ENCODE measurements at regions not wholly inside any gene's neighbourhood (a gene's known extent, or its start where the extent isn't known, plus 50 kb on each side); places are given as distances from the start of the nearest gene placed in this dataset.
"Not testable (repeated sequence)": the region's sequence is repeated elsewhere in the genome, so short reads cannot be mapped to it uniquely, and the experiment has no call there.

DNA sequence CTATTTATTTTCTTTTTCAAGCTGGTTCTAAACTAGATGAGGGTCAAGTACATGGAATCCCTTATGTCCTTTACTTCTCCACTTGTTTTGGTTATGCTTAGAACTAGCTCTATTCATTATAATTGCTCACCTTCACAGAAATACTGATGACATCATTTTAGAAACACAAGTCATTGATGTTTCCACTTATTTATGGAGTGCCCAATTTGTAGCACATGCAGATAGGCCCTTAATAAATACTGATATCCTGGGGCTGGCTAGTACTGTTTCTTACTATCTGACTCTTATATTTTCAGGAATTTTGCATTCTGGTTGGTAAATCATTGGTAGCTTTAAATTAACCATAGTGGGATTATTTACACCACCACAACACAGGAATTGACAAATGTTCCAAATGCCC lies 112.2 kb downstream of the NAA11 start:
- DNase-seq, result no peak

DNA sequence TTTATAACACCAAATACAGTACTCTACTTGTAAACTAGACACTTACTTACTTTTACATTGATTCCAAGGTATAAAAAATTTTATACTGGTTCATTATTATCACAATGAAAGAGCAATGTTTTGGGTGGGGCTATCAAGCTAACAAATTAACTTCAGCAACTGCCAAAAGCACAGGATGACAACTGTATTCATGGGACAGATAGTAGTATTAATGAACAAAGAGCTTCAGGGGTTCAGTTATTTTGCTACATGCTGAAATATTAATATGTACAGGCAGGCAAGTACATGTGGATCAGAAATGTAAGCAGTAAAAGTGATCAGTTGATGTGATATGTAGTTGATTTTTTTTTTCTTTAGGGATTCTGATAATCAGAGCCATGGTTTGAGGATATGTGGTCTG lies 112.9 kb downstream of the NAA11 start:
- no peak for DNase-seq

DNA sequence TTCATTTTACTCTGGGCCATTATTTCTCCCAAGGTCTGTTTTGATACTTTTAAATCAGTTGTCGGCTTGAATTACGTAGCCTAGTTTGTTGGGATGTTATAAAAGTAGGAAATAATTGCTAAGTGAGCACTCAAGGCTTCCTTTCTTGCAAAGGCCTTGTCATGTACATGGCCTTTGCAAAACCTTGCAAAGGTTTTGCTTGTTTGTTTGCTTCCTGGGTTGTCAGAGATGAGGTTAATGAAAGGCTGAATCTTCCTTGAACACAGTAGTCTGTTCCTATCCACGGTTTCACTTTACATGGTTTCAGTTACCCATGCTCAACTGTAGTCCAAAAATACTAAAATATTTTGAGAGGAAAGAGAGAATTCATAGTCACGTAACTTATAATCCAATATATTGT lies 113.5 kb downstream of the NAA11 start:
- DNase-seq, result no peak

DNA sequence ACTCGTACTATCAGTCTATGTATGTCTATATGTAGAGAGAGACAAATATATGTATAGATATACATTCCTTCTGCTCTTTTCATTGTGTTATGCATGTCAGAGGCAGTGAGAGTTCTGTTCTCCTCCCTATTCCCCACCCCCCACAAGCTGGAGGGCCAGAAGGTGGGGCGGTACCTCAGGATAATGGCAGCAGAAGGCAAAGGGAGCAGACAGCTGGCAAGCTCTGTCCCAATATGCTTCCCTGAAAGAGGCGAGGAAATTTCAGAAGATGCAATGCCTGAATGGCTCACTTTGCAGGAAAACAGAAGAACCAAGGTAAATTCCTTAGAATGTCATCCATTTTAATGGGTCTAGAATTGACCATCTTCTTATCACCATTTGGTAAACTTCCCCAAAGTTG lies 114.4 kb downstream of the NAA11 start:
- DNase-seq, result no peak

DNA sequence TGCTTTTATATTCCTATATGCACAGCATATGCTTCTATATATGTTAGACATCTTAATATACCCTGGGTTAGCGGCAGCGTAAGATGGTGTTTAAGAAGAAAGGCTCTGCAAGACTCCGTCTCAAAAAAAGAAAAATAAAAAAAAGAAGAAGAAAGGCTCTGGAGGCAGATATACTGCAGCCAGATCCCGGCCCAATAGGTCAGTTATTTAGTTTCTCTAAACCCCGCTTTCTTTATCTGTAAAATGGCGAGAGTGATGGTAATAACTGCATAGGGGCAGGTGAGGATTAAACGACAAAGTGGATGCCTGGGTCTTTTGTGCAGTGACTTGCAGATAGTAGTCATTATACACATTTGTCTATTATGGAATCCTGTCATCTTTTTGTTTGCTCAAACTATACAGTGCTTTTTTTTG lies 115.2 kb downstream of the NAA11 start:
- no peak for DNase-seq

DNA sequence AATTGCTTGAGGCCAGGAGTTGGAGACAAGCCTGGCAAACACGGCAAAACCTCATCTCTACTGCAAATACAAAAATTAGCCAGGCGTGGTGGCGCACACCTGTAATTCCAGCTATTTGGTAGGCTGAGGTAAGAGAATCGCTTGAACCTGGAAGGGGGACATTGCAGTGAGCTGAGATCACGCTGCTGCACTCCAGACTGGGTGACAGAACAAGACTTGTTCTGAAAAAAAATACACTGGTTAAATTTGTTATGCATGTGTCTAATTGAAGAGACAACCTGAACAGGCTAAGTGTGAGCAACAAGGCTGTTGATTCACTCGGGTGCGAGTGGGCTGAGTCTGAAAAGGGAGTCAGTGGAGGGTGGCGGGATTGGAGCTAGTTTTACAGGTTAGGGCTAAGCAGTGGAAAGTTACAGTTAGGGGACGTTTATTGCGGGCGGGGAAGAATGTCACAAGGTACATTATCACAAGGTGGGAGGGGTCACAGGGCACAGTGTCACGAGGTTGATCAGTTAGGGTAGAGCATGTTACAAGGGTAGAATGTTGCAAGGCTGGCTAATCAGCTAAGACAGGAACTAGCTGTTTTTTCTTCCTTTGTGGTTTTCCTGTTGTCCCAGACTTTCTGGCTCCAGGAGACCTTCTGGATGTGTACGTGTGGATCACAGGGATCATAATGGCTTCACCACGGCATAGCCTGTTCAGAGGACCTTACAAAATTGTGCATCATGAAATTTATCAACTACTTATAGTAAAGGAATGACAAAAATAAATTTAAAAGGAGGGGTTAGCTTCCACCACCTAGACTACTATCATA lies 115.8 kb downstream of the NAA11 start:
- DNase-seq, result no peak

DNA sequence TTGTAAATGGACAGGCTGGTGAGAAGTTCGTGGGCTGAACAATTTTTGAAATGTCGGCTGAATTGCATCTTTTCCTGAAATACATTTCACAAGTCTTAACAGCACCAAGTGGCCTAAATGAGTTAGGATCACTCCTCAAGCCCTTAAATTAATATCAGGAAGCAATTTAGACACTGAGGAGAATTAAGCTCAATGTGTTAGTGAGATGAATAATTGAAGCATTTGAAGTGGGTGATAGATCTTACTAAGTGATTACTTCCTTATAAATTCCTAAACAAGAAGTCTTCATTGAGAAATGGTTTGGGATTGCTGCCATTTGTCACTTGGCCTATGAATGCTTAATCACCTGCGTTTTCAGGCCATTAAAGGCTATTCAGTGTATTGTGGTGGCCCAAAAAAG lies 116.8 kb downstream of the NAA11 start:
- no peak for DNase-seq

DNA sequence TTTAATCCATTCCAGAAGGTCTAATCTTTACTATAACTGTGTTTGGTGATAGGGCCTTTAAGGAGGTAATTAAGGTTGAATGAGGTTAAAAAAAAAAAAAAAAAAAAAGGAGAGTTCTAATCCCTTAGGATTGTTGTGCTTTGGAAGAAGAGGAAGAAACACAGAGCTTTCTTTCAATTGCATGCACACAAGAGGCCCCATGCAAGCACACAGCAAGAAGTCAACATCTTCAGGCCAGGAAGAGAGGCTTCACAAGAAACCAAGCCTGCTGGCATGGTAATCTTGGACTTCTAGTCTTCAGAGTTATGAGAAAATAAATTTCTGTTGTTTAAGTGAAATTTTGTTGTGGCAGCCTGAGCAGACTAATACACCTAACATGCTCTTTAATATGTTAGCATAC lies 118.6 kb downstream of the NAA11 start:
- DNase-seq, result no peak

DNA sequence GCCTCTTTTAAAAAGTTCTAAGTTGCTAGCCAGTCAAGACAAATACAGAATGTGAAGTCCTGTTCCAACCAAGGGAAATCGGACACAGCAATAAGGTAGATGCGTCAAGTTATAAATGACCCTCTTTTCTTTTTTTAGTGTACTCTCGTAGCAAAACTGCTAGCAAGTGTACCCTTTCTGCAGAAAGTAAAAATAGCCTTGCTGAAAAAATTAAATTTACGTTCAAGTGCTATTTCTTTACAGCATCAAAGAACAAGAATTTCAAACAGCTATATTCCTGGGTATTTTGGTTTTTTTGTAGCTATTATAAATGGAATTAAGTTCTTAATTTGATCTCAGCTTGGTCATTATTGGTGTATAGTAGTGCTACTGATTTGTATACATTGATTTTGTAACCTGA lies 119.2 kb downstream of the NAA11 start:
- no peak for DNase-seq

DNA sequence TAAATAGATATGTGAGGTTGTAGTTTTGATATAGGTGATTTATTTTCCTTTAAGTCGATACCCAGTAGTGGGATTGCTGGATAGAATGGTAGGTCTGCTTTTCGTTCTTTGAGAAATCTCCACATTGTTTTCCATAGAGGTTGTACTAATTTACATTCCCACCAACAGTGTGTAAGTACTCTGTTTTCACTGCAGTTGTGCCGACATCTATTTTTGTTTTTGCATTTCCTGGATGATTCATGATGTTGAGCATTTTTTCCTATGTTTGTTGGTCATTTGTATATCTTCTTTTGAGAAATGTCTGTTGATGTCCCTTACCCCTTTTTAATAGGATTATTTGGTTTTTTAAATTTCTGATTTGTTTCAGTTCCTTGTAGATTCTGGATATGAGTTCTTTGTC lies 120.7 kb downstream of the NAA11 start:
- no peak for DNase-seq

DNA sequence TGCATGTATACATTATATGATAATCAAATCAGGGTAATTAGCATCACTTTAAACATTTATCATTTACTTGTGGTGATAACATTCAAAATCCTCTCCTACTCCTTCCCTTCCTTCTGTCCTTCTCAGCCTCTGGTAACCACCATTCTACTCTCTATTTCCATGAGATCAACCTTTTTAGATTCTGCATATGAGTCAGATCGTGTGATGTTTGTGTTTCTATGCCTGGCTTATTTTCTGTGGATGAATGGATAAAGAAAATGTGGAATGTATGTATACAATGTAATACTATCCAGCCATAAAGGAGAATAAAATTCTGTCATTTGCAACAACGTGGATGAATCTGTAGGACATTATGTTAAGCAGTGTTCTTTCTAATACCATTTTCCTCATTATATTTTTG lies 123.9 kb downstream of the NAA11 start:
- peak; percentile 72 for DNase-seq

DNA sequence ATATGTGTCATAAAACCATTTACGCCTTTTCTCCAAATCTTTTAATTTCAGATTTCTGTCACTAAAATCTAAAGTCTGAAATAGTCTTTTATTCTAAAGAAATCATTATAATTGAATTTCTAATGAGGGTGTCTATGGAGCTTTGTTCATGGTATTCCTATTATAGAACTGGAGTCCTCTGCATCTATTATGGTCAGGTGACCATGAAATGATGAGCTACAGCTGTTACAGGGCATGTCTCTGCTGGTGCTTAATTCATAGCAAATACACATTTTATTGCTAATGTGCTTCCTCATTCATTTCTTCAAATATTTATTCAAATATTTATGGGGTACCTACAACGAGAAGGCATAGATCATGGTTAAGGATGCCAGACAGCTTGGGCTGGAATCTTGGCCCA lies 126.1 kb downstream of the NAA11 start:
- peak; percentile 21 for DNase-seq

DNA sequence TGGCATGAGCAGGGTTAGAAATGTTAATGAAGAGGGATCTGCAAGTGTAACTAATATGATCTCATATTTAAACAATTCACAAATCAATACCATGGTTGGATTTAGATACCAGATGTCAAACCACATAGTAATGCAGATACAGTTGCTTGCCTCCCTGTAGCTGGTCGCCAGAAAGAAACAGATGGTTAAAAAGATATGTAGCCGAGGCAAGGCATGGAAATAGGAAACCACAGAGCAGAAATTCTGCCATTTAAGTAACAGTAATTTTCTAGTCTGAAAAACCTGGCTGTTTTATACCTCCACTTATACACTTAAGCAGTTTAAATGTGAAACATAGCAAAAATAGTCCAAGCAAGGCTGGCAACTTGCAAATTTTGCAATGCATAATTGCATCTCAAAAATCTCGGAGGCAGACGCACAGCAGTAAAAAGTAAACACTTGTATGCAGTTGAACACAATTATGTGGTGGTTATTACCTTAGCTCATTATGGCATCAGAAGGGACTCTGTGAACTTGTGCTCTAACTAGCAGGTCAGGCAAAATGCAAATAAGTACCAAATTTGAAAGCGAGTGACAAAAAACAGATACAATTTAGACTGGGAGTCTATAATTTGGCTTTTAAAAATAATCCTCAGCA lies 126.8 kb downstream of the NAA11 start:
- DNase-seq, result peak; percentile 64

DNA sequence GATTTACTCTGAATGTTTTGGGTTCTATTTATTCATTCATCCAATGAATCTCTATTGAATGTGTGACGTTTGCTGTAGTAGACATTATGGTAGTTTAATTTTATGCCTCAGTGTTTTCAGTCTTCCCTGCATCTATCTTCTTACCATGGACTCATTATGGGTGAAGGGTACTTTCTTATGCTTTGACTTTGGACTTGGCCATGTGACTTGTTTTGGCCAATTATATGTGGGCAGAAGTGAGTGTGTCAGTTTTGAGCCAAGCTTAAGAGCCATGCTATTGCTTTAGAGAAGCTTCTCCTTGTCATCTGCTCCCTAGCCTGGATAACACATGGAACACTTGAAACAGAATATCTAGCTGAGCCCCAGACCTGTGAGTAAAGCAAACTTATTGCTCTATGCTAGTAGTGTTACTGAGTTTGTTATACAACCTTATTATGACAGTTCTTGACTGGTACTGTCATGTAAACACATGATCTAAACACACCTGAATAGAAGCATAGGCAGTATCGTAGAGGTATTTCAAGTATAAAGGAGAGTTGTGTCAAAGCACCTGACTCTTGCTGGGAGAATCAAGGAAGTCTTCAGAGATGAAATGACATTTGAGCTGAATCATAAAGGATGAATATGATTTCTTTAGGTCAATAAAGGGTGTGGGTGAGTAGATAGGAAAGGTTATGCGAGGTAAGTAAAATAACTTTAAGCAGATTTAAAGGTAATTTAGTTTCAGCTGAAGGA lies 128.4 kb downstream of the NAA11 start:
- DNase-seq, result no peak

DNA sequence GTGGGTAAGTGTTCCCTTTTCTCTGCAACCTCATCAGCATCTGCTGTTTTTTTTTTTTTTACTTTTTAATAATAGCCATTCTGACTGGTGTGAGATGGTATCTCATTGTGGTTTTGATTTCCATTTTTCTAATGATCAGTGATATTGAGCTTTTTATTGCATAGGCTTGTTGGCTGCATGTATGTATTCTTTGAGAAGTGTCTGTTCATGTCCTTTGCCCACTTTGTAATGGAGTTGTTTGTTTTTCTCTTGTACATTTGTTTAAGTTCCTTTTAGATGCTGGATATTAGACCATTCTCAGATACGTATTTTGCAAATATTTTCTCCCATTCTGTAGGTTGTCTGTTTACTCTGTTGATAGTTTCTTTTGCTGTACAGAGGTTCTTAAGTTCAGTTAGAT lies 134.6 kb downstream of the NAA11 start:
- DNase-seq, result not testable (repeated sequence)

DNA sequence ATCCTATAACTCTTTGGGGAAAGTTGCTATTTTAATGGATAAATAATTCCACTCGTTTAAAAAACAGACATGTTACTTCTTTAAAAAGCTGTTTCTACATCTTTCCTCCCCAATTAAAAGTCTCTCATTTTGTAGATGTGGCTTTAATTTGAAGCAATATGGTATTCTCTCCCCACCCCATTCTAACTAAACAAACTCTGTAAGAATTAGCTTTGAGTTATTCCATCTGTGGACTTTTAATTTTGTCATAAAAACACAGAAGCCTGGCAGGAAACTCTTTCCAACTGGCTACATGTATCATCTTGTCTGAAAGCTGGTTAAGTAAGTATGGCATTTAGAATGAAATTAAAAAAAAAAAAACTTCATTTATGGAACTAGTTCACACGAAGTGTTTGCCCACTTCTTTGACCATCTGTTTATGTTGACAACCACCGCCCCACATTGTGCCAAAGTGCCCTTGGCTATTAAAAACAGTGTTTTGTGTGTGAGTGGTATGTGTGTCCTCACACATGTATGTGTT lies 140.3 kb downstream of the NAA11 start:
- no peak for DNase-seq

DNA sequence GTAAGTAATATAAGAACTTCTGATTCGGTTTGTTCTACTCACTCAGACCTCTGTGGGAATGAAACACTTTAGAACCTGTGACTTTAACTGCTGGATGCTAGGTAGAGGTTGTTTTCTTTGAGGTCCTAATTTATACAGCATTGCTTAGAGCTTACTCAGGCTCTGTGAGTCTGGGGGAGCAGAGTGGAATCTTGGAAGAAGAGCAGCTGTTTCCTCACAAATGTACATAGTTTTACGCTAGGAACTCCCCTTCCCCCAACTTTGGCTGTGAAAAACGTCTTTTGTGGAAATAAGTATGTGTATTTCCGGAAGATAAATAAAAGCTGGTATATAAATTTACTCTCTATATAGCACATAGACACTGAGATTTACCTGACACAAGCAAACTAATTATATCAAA lies 141.4 kb downstream of the NAA11 start:
- DNase-seq, result no peak

DNA sequence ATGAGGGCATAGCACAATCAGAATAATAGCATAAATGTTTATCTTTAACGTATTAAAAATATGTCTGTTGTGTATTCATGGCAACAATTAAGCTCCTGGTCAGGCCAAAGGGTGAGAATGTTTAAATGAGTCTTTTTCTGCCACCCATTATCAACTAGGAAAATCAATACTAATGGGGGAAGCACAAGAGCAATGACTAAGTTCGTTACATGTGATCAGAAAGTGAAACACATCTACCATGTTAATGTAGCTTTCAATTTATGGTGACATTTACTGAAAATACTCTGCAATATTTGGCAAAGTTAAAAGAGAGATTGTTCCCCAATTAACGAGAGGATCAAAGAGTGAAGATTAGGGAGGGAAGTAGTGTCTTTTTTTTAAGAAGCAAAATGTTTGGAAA lies 143.7 kb downstream of the NAA11 start:
- no peak for DNase-seq

DNA sequence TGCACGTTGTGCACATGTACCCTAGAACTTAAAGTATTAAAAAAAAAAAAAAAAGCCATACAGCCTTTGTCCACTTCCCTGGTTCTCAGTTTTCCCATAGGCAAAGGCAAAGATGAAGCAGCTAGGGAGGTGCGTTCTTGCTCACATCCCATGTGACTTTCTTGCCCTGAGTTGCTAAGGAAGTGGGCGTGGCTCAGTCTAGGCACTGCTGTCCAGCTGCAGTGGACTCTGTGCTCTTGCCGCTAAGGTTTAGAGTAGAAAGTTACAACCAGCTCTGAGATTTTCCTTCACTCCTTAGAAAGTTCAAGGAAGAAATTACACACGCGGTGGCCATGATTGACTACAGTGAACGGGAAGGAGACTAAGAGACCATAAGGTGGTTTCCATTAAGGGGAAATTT lies 144.7 kb downstream of the NAA11 start:
- DNase-seq, result no peak

DNA sequence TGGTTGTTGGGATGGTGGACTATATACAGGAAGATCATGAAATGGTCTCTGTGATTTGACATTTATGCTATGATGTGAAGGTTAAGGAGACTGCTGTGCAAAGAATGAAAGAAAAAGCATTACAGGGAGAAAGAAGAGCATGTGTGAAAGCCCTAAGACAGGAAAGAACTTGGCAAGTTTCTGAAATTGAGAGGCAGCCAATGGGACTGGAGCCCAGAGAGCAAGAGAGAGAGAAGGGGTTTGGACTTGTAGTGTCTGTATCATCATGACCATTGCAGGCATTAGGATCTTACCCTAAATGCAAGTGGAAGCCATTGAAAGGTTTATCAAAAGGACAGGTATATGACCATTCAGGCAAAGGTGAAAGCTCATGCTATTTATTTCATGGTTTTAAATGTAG lies 147.1 kb downstream of the NAA11 start:
- DNase-seq, result no peak

DNA sequence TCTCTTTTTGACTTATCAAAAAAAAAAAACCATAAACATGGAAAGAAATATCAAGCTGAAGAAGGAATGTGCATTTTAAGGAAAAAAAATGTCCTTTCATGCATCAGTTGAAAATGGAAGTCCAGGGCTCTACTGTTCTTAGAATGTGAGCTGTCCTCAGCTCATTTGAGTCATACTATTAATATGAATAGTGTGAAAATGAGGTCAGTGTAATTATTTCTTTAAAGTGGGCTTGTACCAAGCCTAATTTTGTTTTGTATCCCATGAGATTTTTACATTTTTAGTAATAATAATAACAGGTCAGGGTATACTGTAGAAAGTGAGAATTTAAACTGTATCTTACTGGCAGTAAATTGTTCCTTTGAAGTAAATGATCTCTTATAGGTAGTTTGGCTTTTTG lies 148.5 kb downstream of the NAA11 start:
- DNase-seq, result no peak

DNA sequence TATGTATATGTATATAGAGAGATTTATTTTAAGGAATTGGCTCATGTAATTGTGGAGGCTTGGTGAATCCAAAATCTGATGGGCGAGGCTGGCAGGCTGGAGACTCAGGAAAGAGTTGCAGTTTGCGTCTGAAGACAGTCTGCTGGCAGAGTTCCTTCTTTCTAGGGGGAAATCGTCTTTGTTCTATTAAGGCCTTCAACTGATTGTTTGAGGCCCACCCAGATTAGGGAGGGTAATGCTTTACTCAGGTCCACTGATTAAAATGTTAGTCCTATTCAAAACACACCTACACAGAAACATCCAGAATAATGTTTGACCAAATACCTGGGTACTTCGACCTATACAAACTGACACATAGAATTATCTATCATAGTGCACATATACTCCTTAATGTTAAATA lies 149.5 kb downstream of the NAA11 start:
- DNase-seq, result no peak

DNA sequence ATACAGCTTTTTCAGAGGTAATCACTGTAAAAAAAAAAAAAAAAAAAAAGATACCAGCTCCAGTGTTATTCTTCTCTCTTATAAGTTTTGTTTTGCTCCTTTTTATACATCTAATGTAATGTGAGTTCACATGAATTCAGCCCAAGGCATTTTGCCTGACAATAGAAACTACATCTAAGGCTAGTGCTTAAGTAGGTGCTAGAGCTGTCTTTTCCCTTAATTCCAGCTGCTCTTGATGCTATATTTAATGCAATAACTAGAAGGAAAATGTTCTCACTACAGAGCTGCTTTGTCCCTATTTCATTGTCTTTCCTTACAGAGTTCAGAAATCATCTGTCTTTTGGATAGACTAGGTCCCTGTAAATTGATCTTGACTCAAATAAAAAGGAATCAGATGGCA lies 150.1 kb downstream of the NAA11 start:
- DNase-seq, result peak; percentile 23

Data from NCI-H345 (cell line).